ENCODE measurements at regions not wholly inside any gene's neighbourhood (a gene's known extent, or its start where the extent isn't known, plus 50 kb on each side); places are given as distances from the start of the nearest gene placed in this dataset.

GRCh38 chr7:155402941-155403340, 55.0 kb upstream of the EN2 start:
- TF ChIP-seq POLR2AphosphoS5 (IDR thresholded peaks at IDR 0.05; ENCODE audit: low read depth, low read length) (no peak), TAF1 (IDR thresholded peaks at IDR 0.05; ENCODE audit: borderline replicate concordance, low read depth, low read length) (no peak), POLR2A (IDR thresholded peaks at IDR 0.05; ENCODE audit: low read depth, low read length) (no peak)
- FAIRE-seq: no peak
- DNase-seq (ENCODE audit: insufficient read length): no peak

GRCh38 chr7:155404976-155405375, 53.0 kb upstream of the EN2 start:
- DNase-seq (ENCODE audit: insufficient read length): no peak
- no peak for TF ChIP-seq TAF1 (IDR thresholded peaks at IDR 0.05; ENCODE audit: borderline replicate concordance, low read depth, low read length)
- no peak for TF ChIP-seq POLR2AphosphoS5 (IDR thresholded peaks at IDR 0.05; ENCODE audit: low read depth, low read length)
- TF ChIP-seq POLR2A (IDR thresholded peaks at IDR 0.05; ENCODE audit: low read depth, low read length): no peak
- FAIRE-seq: no peak

GRCh38 chr7:155405399-155406318, 52.3 kb upstream of the EN2 start:
- DNase-seq (ENCODE audit: insufficient read length) (no peak), FAIRE-seq (no peak)
- TF ChIP-seq POLR2A (IDR thresholded peaks at IDR 0.05; ENCODE audit: low read depth, low read length): no peak
- TF ChIP-seq POLR2AphosphoS5 (IDR thresholded peaks at IDR 0.05; ENCODE audit: low read depth, low read length): no peak
- TF ChIP-seq TAF1 (IDR thresholded peaks at IDR 0.05; ENCODE audit: borderline replicate concordance, low read depth, low read length): no peak

DNA sequence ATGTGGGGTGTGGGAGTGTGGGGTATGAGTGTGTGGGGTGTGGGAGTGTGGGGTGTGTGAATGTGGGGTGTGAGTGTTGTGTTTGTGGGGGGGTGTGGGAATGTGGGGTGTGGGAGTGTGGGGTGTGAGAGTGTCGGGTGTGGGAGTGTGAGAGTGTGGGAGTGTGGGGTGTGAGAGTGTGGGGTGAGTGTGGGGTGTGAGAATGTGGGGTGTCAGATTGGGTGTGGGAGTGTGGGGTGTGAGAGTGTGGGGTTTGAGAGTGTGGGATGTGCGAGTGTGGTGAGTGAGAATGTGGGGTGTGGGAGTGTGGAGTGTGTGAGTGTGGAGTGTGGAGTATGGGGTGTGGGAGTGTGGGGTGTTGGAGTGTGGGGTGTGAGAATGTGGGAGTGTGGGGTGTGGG, 50.1 kb upstream of the EN2 start:
- DNase-seq (ENCODE audit: insufficient read length) (no peak), FAIRE-seq (no peak)
- no peak for TF ChIP-seq TAF1 (IDR thresholded peaks at IDR 0.05; ENCODE audit: borderline replicate concordance, low read depth, low read length)

Measured in GM12892 (cell line).